ENCODE measurements at regions not wholly inside any gene's neighbourhood (a gene's known extent, or its start where the extent isn't known, plus 50 kb on each side); places are given as distances from the start of the nearest gene placed in this dataset.

DNA sequence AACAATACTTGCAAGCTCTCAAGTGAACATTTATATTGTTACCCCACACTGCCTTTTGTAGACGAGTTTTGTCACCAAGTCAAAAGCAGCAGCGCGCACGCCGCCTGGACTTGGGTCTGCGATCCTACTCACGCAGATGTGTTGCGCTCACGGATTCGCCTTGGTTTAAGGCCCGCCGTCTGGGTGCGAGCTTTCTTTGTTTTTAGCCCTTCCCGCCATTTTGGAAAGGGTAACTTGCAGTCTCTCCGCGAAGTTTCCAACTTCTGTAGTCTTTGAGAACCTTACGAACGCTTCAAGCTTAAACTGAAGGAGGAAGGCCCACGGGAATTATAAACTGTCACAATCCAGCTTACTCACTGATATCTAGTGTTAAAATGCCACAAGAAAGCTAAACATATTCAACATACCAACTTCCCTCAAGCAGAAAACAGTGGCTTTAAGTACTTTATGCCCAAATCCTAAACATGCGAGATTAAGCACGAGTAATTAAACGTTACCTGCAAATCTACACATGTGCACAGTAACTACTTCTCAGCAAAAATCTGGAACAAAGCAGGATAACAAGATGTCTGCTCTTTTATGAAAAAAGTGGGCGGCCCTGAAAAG lies 80.4 kb upstream of the BTN3A2 start:
- peak; percentile 32 for DNase-seq (ENCODE audit: low read depth)

DNA sequence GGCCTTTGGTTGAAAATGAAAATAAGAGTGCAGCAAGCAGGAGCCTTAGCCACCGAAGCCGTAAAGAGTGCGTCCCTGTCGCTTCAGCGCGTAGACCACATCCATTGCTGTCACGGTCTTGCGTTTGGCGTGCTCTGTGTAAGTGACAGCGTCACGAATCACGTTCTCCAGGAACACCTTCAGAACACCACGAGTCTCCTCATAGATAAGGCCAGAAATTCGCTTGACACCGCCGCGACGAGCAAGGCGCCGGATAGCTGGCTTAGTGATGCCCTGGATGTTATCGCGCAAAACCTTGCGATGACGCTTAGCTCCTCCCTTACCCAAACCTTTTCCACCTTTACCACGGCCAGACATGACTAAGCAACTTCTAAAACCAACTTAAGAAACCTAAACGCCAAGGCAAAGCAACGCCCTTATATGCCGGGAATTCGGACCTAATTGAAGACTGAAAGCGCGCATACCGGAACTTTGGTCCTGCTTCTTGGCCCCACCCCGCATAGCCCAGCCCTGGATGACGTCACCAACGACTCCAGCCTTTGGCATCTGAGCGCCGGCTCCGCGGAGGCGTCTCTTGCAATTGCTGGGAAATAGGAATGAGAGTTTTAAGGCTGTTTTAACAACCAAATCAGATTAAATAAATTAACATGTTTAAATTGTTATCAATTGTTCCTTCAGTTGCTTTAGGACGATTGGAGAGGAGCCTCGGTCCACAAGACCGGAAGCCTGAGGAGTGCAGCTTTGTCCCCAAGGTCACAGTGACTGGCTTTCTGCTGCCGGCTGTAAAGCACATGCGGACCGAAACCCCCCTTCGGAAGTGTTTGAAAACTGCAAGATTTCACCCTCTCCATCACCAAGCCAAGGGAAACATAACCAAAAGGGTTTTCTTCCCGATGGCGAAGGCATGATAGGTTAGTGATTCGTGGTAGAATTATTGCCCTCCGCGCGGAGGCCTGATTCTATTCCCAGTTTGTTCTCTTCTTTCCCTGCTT lies 79.6 kb upstream of the BTN3A2 start:
- DNase-seq (ENCODE audit: low read depth), result peak; percentile 99

DNA sequence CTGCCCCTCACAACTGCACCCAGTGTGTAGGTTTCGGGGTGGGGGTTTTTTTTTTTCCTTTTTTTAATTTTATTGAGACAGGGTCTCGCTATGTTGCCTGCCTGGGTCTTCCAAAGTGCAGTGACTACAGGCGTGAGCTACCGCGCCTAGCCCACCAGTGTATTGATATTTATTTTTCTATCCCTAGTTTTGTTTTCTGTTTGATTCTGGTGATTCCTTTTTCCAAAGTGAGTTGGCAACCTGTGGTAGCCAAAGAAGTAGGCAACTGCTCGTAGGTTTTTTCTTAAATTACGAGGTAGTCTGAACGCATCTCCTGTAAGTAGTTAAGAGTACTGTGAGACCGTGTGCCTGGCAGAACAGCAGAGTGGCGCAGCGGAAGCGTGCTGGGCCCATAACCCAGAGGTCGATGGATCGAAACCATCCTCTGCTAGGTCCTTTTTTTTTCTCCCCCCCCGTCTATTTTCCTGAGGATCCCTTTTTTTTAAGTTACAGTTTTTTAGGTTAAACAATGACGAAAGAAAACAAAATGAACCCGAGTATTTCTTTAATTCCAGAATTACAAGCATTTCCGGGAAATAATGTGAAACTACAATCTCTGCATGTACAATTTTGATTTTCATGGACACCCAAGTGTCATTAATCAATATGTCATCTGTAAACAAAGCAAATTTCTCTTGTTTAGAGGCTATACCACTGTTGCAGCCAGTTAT lies 78.7 kb upstream of the BTN3A2 start:
- DNase-seq (ENCODE audit: low read depth), result peak; percentile 72

DNA sequence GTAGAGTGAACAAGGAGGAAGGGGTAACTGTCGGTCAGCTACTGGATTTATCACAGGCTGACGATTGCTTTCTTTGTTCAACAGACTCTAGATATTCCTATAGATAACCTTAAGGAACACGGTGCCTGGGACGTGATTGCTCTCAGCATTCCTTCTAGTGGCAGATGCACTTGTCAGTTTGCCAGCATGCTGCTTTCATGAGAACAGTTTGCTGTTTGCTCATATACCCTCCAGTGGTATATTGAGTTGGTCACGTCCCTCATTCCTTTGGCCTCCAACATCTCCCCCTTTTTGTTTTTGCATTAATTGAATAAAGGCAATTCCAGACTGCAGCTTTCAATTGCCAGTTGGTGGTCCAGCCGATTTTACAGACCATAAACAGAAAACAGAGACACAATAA lies 76.8 kb upstream of the BTN3A2 start:
- DNase-seq (ENCODE audit: low read depth), result no peak

- no peak for DNase-seq (ENCODE audit: low read depth)
These were observed 74.1 kb upstream of the BTN3A2 start for GRCh38 chr6:26290941-26291340.

GRCh38 chr6:26292709-26293108 lies 72.3 kb upstream of the BTN3A2 start:
- DNase-seq (ENCODE audit: low read depth), result no peak

- DNase-seq (ENCODE audit: low read depth), result no peak
These were observed 70.7 kb upstream of the BTN3A2 start for GRCh38 chr6:26294302-26294701.

- DNase-seq (ENCODE audit: low read depth), result peak; percentile 76
These were observed 69.1 kb upstream of the BTN3A2 start for GRCh38 chr6:26295691-26296555.

GRCh38 chr6:26296556-26296856 lies 68.5 kb upstream of the BTN3A2 start:
- DNase-seq (ENCODE audit: low read depth), result no peak

GRCh38 chr6:26296857-26297648 lies 67.9 kb upstream of the BTN3A2 start:
- DNase-seq (ENCODE audit: low read depth), result peak; percentile 89

DNA sequence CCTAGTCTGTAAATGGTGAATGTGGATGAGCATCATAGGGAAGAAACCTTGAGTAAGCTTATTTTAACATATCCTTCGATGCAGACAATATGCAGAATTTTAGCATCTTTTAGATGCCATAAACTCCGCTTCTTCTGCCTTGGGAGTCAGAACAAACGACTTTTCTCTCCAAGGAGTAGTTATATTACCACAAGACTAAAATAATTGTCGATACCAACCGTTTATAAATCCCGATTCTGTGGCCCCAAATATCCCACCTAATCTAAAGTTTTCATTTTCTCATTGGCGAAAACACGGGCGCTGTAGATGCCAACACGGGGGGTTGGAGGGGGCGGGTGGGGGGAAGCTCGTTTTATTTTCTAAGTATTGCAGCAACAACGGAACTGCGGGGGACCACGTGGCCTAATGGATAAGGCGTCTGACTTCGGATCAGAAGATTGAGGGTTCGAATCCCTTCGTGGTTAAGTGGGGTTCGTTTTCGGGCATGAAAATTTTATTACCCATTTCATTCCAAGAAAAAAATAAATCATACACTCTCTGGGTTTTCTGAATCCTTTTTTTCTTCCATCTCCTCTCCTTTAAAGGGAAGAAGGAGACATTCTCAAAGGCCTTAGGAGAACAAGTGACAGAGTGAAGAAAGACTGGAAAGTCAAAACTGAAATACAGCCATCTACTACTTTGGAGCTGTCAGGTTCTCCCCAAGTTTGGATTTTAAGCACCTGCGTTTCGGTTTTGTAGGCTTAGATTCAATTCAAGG lies 65.5 kb upstream of the BTN3A2 start:
- DNase-seq (ENCODE audit: low read depth), result no peak

DNA sequence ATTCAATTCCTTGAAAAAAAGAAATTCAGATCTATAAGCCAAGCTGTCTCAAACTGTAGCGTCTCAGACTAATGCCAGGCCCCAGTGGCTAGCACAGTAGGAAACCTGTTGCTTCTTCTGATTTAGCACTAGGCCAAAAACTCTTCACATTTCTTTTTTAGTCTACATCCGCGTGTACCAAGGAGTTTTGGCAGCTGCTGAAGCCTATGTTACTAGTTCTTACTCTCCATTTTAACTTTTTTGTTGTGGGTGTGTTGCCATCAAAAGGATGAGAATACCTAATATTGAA lies 65.0 kb upstream of the BTN3A2 start:
- DNase-seq (ENCODE audit: low read depth), result no peak

DNA sequence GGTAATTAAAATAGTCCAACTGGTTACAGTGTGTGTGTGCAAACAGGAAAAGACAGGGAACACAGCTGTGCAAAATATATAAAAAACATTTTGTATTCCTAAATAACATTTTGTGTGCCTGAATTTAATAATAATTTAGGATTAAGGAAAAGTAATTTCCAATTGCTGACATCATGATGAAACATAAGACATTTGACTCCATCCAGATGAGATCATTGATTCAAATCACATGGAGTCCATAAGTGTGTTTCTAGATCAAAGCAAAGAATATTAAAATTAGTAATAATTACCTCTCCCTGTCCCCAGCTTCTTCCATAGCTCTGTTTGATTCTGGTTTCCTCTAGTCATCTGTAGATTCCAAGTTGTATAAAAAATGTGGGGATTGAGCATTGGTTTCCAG lies 64.6 kb upstream of the BTN3A2 start:
- DNase-seq (ENCODE audit: low read depth), result no peak

DNA sequence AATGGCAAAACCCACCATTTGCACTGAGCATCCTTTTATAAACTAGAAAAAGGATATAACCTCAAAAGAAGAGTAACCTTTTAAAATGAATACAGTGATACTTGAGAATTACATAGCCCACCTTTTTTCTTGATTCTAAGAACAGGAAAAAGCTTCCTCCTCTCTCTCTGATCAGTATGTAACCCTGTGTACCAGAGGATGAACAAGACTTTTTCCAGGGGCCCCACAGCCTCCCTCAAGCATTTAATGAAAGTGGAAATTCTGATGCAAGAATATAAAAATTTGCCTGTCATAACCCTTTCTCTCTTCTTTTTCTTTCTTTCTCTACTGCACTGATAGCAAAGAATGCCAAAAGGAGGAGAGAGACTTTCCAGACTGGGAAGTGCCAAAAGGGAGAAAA lies 64.2 kb upstream of the BTN3A2 start:
- DNase-seq (ENCODE audit: low read depth), result no peak

- DNase-seq (ENCODE audit: low read depth), result no peak
These were observed 63.4 kb upstream of the BTN3A2 start for GRCh38 chr6:26301638-26302037.

DNA sequence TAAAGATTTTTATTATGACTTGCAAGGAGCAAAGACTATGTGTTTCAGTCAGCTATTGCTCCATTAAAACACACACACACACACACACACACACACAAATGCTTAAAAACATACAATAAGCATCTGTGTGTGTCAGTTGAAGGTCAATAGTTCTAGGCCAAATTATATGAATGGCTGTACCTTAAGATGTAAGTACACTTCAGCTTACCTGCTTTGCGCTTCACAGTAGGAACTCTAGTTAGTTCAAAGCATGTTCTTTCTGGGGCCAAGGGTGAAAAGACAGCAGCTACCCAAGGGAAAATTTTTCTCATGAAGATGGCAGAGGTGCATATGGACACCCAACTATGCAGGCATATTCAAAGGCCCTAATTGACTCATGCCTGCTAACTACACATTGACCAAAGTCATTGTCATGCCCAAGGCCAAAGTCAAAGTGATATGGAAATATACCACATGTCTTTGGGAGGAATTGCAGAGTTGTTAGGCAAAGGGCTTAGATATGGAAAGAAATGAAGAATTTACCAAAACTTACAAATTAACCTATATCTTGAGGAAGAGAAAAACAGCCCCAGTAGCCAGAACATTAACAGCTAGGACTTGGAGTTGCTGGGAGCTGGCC lies 61.9 kb upstream of the BTN3A2 start:
- no peak for DNase-seq (ENCODE audit: low read depth)

GRCh38 chr6:26304213-26304796 lies 60.7 kb upstream of the BTN3A2 start:
- DNase-seq (ENCODE audit: low read depth), result no peak

GRCh38 chr6:26304797-26305640 lies 60.0 kb upstream of the BTN3A2 start:
- peak; percentile 32 for DNase-seq (ENCODE audit: low read depth)
